ENCODE measurements at regions not wholly inside any gene's neighbourhood (a gene's known extent, or its start where the extent isn't known, plus 50 kb on each side); places are given as distances from the start of the nearest gene placed in this dataset.
"Not testable (repeated sequence)": the region's sequence is repeated elsewhere in the genome, so short reads cannot be mapped to it uniquely, and the experiment has no call there.

- no peak overlapping the region for H3K27ac Mint-ChIP-seq
- DNase-seq (no peak), ATAC-seq (no peak)
- 82% methylated on average over 2 of the region's 2 CpGs for WGBS (ENCODE audit: insufficient coverage)
- no peaks in the 10 kb centered on the region for H3K4me1 Mint-ChIP-seq
- H3K36me3 ChIP-seq (ENCODE audit: control insufficient read depth, insufficient read depth, low read length) = no peaks in the 10 kb centered on the region
- no peaks in the 10 kb centered on the region for H3K9me3 ChIP-seq (ENCODE audit: control insufficient read depth, insufficient read depth, low read length)
- no peaks in the 10 kb centered on the region for H3K36me3 Mint-ChIP-seq
- no peak overlapping the region for H3K27ac ChIP-seq (ENCODE audit: low read length)
- H3K27me3 ChIP-seq (ENCODE audit: control insufficient read depth, insufficient read depth, low read length) = no peaks in the 10 kb centered on the region
- no peaks in the 10 kb centered on the region for H3K9me3 Mint-ChIP-seq
- TF ChIP-seq CTCF (IDR thresholded peaks at IDR 0.05) = no peak
- H3K4me1 ChIP-seq (ENCODE audit: control insufficient read depth, insufficient read depth, low read length) = no peaks in the 10 kb centered on the region
- intact Hi-C loops (cut with micrococcal nuclease) = no loop called here
- no peaks in the 10 kb centered on the region for H3K27me3 Mint-ChIP-seq (ENCODE audit: low read depth in 2 of 2)
- H3K4me3 Mint-ChIP-seq = no peak overlapping the region
- H3K4me3 ChIP-seq (ENCODE audit: low read length) = no peak overlapping the region
Measured at GRCh38 chr3:31106204-31106603, 211.7 kb upstream of the GADL1 start.

- Mint-ChIP-seq H3K27ac (no peak overlapping the region), H3K36me3 (no peaks in the 10 kb centered on the region), H3K4me3 (no peak overlapping the region), H3K27me3 (ENCODE audit: low read depth in 2 of 2) (no peaks in the 10 kb centered on the region), H3K4me1 (no peaks in the 10 kb centered on the region), H3K9me3 (no peaks in the 10 kb centered on the region)
- H3K9me3 ChIP-seq (ENCODE audit: control insufficient read depth, insufficient read depth, low read length) = no peaks in the 10 kb centered on the region
- no peak overlapping the region for H3K4me3 ChIP-seq (ENCODE audit: low read length)
- H3K27me3 ChIP-seq (ENCODE audit: control insufficient read depth, insufficient read depth, low read length) = no peaks in the 10 kb centered on the region
- H3K36me3 ChIP-seq (ENCODE audit: control insufficient read depth, insufficient read depth, low read length) = no peaks in the 10 kb centered on the region
- ATAC-seq (no peak), DNase-seq (no peak)
- TF ChIP-seq CTCF (IDR thresholded peaks at IDR 0.05) = no peak
- intact Hi-C loops (cut with micrococcal nuclease) = no loop called here
- H3K4me1 ChIP-seq (ENCODE audit: control insufficient read depth, insufficient read depth, low read length) = no peaks in the 10 kb centered on the region
- no peak overlapping the region for H3K27ac ChIP-seq (ENCODE audit: low read length)
- WGBS (ENCODE audit: insufficient coverage) = 86% methylated on average over 1 of the region's 2 CpGs
Measured at GRCh38 chr3:31106912-31107311, 212.5 kb upstream of the GADL1 start.

- DNase-seq (no peak), ATAC-seq (no peak)
- WGBS (ENCODE audit: insufficient coverage) = 100% methylated on average over 1 of the region's 1 CpG
- Histone ChIP-seq H3K9me3 (ENCODE audit: control insufficient read depth, insufficient read depth, low read length) (no peaks in the 10 kb centered on the region), H3K4me3 (ENCODE audit: low read length) (no peak overlapping the region), H3K36me3 (ENCODE audit: control insufficient read depth, insufficient read depth, low read length) (no peaks in the 10 kb centered on the region), H3K4me1 (ENCODE audit: control insufficient read depth, insufficient read depth, low read length) (no peaks in the 10 kb centered on the region), H3K27ac (ENCODE audit: low read length) (no peak overlapping the region), H3K27me3 (ENCODE audit: control insufficient read depth, insufficient read depth, low read length) (no peaks in the 10 kb centered on the region)
- no peak for TF ChIP-seq CTCF (IDR thresholded peaks at IDR 0.05)
- Mint-ChIP-seq H3K4me1 (peaks cover 0 to 6% of the 10 kb centered on the region in 2 donors), H3K27me3 (ENCODE audit: low read depth in 2 of 2) (no peaks in the 10 kb centered on the region), H3K9me3 (no peaks in the 10 kb centered on the region), H3K27ac (no peak overlapping the region), H3K4me3 (no peak overlapping the region), H3K36me3 (no peaks in the 10 kb centered on the region)
- intact Hi-C loops (cut with micrococcal nuclease) = no loop called here
Measured at GRCh38 chr3:31114929-31115283, 220.4 kb upstream of the GADL1 start.

GRCh38 chr3:31115531-31115930 lies 221.1 kb upstream of the GADL1 start:
- H3K27ac ChIP-seq (ENCODE audit: low read length); intact Hi-C loops (cut with micrococcal nuclease); H3K36me3 ChIP-seq (ENCODE audit: control insufficient read depth, insufficient read depth, low read length); DNase-seq; H3K4me3 ChIP-seq (ENCODE audit: low read length); H3K4me3 Mint-ChIP-seq; H3K4me1 ChIP-seq (ENCODE audit: control insufficient read depth, insufficient read depth, low read length); H3K9me3 ChIP-seq (ENCODE audit: control insufficient read depth, insufficient read depth, low read length); H3K27me3 ChIP-seq (ENCODE audit: control insufficient read depth, insufficient read depth, low read length); H3K4me1 Mint-ChIP-seq; H3K27ac Mint-ChIP-seq; H3K9me3 Mint-ChIP-seq; H3K36me3 Mint-ChIP-seq; ATAC-seq; H3K27me3 Mint-ChIP-seq (ENCODE audit: low read depth in 2 of 2): not testable (repeated sequence)
- 67% methylated on average over 1 of the region's 2 CpGs for WGBS (ENCODE audit: insufficient coverage)
